CD4-positive, alpha-beta T cell (primary cell): ENCODE measurements at regions not wholly inside any gene's neighbourhood (a gene's known extent, or its start where the extent isn't known, plus 50 kb on each side); places are given as distances from the start of the nearest gene placed in this dataset.

Experiments used
- ATAC-seq: fragments of 200-7000 bp; cut with Tn5 transposase; one replicate; pipeline ENCODE4 v1.10.0; 2022; ENCODE audit warnings: mild to moderate bottlenecking; ENCODE audit not compliant: poor library complexity
- CTCF ChIA-PET: fragments of 350-600 bp; sonication (Branson Sonifier 250); formaldehyde crosslinking; loops from one replicate; lab custom pipeline; 2021; ENCODE audit warnings: antibody characterized with exemption, inconsistent platforms; lab: Charles Lee
- POLR2A ChIA-PET: fragments of 350-600 bp; sonication (Branson Sonifier 250); formaldehyde crosslinking; loops from one replicate; lab custom pipeline; 2021; ENCODE audit warnings: antibody characterized with exemption, inconsistent platforms; lab: Charles Lee
- DNase-seq, 14 experiments: peaks; one replicate each; pipeline ENCODE4 v3.0.0-alpha.2; 2013 to 2020; ENCODE audit warnings: mixed read lengths in 2 of 14
- H3K27ac ChIP-seq, 2 donors: one replicate each; pipeline versions ENCODE4 v1.5.1 to v1.7.0; 2013; ENCODE audit warnings: low read length in 2 of 2, low read depth in 1 of 2, mild to moderate bottlenecking in 1 of 2
- H3K27me3 ChIP-seq, 2 experiments: 1 replicate in 1 of 2; 2 replicates in 1 of 2; pipeline versions ENCODE4 v1.6.1 to v1.7.0; 2013; ENCODE audit warnings: low read length in 2 of 2, control low read depth in 1 of 2, mild to moderate bottlenecking in 1 of 2, moderate library complexity in 1 of 2; ENCODE audit not compliant: insufficient read depth in 2 of 2, control insufficient read depth in 1 of 2
- H3K36me3 ChIP-seq: one replicate; pipeline ENCODE4 v1.6.1; 2013; ENCODE audit warnings: low read length, control low read depth; ENCODE audit not compliant: insufficient read depth
- H3K4me1 ChIP-seq: one replicate; pipeline ENCODE4 v1.6.1; 2013; ENCODE audit warnings: low read length, control low read depth; ENCODE audit not compliant: insufficient read depth
- H3K4me3 ChIP-seq: one replicate; pipeline ENCODE4 v1.5.1; 2013; ENCODE audit warnings: mild to moderate bottlenecking, low read length, moderate library complexity
- H3K9me3 ChIP-seq, 2 experiments: 1 replicate in 1 of 2; 2 replicates in 1 of 2; pipeline versions ENCODE4 v1.6.1 to v1.7.0; 2013; ENCODE audit warnings: low read length in 2 of 2, mild to moderate bottlenecking in 2 of 2, control low read depth in 1 of 2, moderate library complexity in 1 of 2; ENCODE audit not compliant: control insufficient read depth in 1 of 2, insufficient read depth in 1 of 2
- H3K27ac Mint-ChIP-seq: one replicate; pipeline ENCODE4 v1.8.0; 2020; ENCODE audit warnings: mixed read lengths
- H3K27me3 Mint-ChIP-seq: one replicate; pipeline ENCODE4 v1.8.0; 2021; ENCODE audit warnings: mixed read lengths
- H3K36me3 Mint-ChIP-seq: one replicate; pipeline ENCODE4 v1.8.0; 2021; ENCODE audit warnings: low read depth, mixed read lengths
- H3K4me1 Mint-ChIP-seq: one replicate; pipeline ENCODE4 v1.8.0; 2021; ENCODE audit warnings: low read depth, mixed read lengths
- H3K4me3 Mint-ChIP-seq: one replicate; pipeline ENCODE4 v1.8.0; 2020; ENCODE audit warnings: mild to moderate bottlenecking, mixed read lengths
- H3K9me3 Mint-ChIP-seq: one replicate; pipeline ENCODE4 v1.8.0; 2020; ENCODE audit warnings: mixed read lengths
- CTCF ChIP-seq: fragments of 200-600 bp; IDR thresholded peaks from one replicate; pipeline ENCODE4 v1.8.0; 2022; ENCODE audit warnings: antibody characterized with exemption, mild to moderate bottlenecking
- intact Hi-C, 2 experiments: fragments of 100-400 bp; cut with DNase I in 1 of 2; cut with micrococcal nuclease in 1 of 2; formaldehyde crosslinking; loops; one replicate each; pipeline versions ENCODE4 v1.15.1 to v1.9.0; 2023 to 2025; cut with DNase I, micrococcal nuclease

GRCh38 chr3:181610083-181610972, 101.4 kb upstream of the SOX2 start:
- ATAC-seq (no peak), DNase-seq (no peak)
- no peaks in the 10 kb centered on the region for H3K36me3 ChIP-seq
- H3K27ac Mint-ChIP-seq = no peak overlapping the region
- H3K9me3 ChIP-seq = no peaks in the 10 kb centered on the region
- H3K4me3 ChIP-seq = no peak overlapping the region
- no peaks in the 10 kb centered on the region for H3K27me3 Mint-ChIP-seq
- intact Hi-C loops = no loop called here
- ChIA-PET CTCF (no interaction called here), POLR2A (no interaction called here)
- peaks cover 1% of the 10 kb centered on the region for H3K9me3 Mint-ChIP-seq
- no peaks in the 10 kb centered on the region for H3K4me1 Mint-ChIP-seq
- no peaks in the 10 kb centered on the region for H3K36me3 Mint-ChIP-seq
- TF ChIP-seq CTCF = no peak
- no peaks in the 10 kb centered on the region for H3K27me3 ChIP-seq
- no peak overlapping the region for H3K27ac ChIP-seq
- no peaks in the 10 kb centered on the region for H3K4me1 ChIP-seq
- no peak overlapping the region for H3K4me3 Mint-ChIP-seq

GRCh38 chr3:181609030-181609767, 102.5 kb upstream of the SOX2 start:
- Mint-ChIP-seq H3K27me3 (no peaks in the 10 kb centered on the region), H3K4me1 (no peaks in the 10 kb centered on the region), H3K27ac (no peak overlapping the region), H3K9me3 (peaks cover 1% of the 10 kb centered on the region), H3K4me3 (no peak overlapping the region), H3K36me3 (no peaks in the 10 kb centered on the region)
- no peaks in the 10 kb centered on the region for H3K36me3 ChIP-seq
- intact Hi-C loops = no loop called here
- ATAC-seq = no peak
- no peak for DNase-seq
- H3K9me3 ChIP-seq = no peaks in the 10 kb centered on the region
- ChIA-PET CTCF (no interaction called here), POLR2A (no interaction called here)
- H3K4me1 ChIP-seq = no peaks in the 10 kb centered on the region
- no peaks in the 10 kb centered on the region for H3K27me3 ChIP-seq
- H3K27ac ChIP-seq = no peak overlapping the region
- H3K4me3 ChIP-seq = no peak overlapping the region
- no peak for TF ChIP-seq CTCF

DNA sequence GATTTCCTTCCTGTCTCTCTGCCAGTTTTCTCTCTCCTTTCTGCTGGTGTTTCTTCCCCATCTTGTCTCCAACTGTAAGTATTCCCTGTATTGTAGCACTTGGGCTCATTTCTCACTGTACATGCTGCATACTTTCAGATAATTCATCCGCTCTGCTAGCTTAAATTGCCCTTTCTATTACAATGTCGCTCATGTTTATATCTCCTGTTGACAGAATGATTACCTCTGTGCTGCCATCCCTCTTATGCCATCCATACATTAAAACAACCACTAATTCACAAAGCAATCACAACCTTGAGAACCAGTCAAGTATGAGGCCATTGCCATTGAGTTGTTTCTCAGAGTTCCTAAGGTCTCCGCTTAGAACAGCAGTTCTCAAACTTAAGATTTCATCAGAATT, 107.5 kb upstream of the SOX2 start:
- ChIA-PET POLR2A (no interaction called here), CTCF (no interaction called here)
- H3K4me3 Mint-ChIP-seq = no peak overlapping the region
- no peaks in the 10 kb centered on the region for H3K27me3 ChIP-seq
- H3K9me3 ChIP-seq = no peaks in the 10 kb centered on the region
- H3K27ac ChIP-seq = no peak overlapping the region
- DNase-seq = no peak
- H3K4me1 ChIP-seq = no peaks in the 10 kb centered on the region
- no peak for ATAC-seq
- no peak overlapping the region for H3K27ac Mint-ChIP-seq
- no peaks in the 10 kb centered on the region for H3K27me3 Mint-ChIP-seq
- H3K36me3 ChIP-seq = no peaks in the 10 kb centered on the region
- no peaks in the 10 kb centered on the region for H3K36me3 Mint-ChIP-seq
- intact Hi-C loops = no loop called here
- H3K4me1 Mint-ChIP-seq = no peaks in the 10 kb centered on the region
- no peak overlapping the region for H3K4me3 ChIP-seq
- H3K9me3 Mint-ChIP-seq = peaks cover 8% of the 10 kb centered on the region
- no peak for TF ChIP-seq CTCF
